ENCODE measurements at regions not wholly inside any gene's neighbourhood (a gene's known extent, or its start where the extent isn't known, plus 50 kb on each side); places are given as distances from the start of the nearest gene placed in this dataset.

DNA sequence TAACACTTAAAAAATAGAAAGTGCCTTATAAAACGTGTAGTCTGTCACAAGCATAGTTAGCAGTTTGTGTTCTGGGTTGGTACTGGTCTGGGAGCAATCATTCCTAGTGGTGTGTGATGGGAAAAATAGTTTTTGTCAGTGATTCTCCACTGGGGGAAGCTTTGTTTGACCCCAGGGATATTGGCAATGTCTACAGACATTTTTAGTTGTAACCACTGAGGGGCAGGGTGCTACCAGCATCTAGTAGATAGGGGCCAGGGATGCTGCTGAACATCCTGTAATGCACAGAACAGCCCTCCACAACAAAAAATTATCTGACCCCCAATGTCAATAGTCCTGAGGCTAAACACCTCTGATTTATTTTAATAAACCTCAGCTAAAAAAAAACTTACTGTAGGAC, 51.6 kb upstream of the CREB5 start:
- no peak overlapping the region for H3K27ac Mint-ChIP-seq (ENCODE audit: unreplicated experiment)
- no peak for DNase-seq (ENCODE audit: low spot score)
- H3K4me3 Mint-ChIP-seq (ENCODE audit: unreplicated experiment), result no peak overlapping the region
- H3K36me3 Mint-ChIP-seq (ENCODE audit: low read depth, unreplicated experiment), result no peaks in the 10 kb centered on the region
- TF ChIP-seq CTCF (IDR thresholded peaks at IDR 0.05; ENCODE audit: unreplicated experiment), result no peak
- H3K9me3 Mint-ChIP-seq (ENCODE audit: unreplicated experiment), result no peaks in the 10 kb centered on the region
- H3K4me1 Mint-ChIP-seq (ENCODE audit: unreplicated experiment), result no peaks in the 10 kb centered on the region
- no peaks in the 10 kb centered on the region for H3K27me3 Mint-ChIP-seq (ENCODE audit: unreplicated experiment)

DNA sequence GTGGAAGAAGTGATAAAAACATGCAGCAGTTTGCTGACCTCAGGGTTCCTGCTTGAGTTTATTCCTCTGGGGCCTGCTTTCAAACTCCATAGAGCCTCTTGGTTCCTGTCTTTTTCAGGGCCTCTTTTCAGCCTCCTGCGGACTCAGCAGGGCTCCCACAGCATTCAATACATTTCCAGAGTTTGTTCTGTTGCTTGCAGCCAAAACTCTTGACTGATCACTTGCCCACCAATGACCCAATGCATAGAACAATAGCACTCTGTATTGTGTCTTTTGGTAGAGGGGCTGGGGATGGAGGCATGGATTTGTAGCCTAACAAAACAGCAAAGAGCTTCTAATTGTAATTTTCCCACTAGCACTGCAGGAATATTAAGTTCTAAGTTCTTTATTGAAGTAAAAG, 50.8 kb upstream of the CREB5 start:
- no peak overlapping the region for H3K27ac Mint-ChIP-seq (ENCODE audit: unreplicated experiment)
- TF ChIP-seq CTCF (IDR thresholded peaks at IDR 0.05; ENCODE audit: unreplicated experiment), result no peak
- H3K4me3 Mint-ChIP-seq (ENCODE audit: unreplicated experiment), result no peak overlapping the region
- H3K9me3 Mint-ChIP-seq (ENCODE audit: unreplicated experiment), result no peaks in the 10 kb centered on the region
- H3K27me3 Mint-ChIP-seq (ENCODE audit: unreplicated experiment), result no peaks in the 10 kb centered on the region
- no peak for DNase-seq (ENCODE audit: low spot score)
- H3K4me1 Mint-ChIP-seq (ENCODE audit: unreplicated experiment), result no peaks in the 10 kb centered on the region
- no peaks in the 10 kb centered on the region for H3K36me3 Mint-ChIP-seq (ENCODE audit: low read depth, unreplicated experiment)

GRCh38 chr7:28362182-28362581, 50.1 kb upstream of the CREB5 start:
- H3K9me3 Mint-ChIP-seq (ENCODE audit: unreplicated experiment), result no peaks in the 10 kb centered on the region
- no peak for DNase-seq (ENCODE audit: low spot score)
- no peak overlapping the region for H3K27ac Mint-ChIP-seq (ENCODE audit: unreplicated experiment)
- TF ChIP-seq CTCF (IDR thresholded peaks at IDR 0.05; ENCODE audit: unreplicated experiment), result no peak
- H3K4me1 Mint-ChIP-seq (ENCODE audit: unreplicated experiment), result no peaks in the 10 kb centered on the region
- H3K4me3 Mint-ChIP-seq (ENCODE audit: unreplicated experiment), result no peak overlapping the region
- no peaks in the 10 kb centered on the region for H3K36me3 Mint-ChIP-seq (ENCODE audit: low read depth, unreplicated experiment)
- no peaks in the 10 kb centered on the region for H3K27me3 Mint-ChIP-seq (ENCODE audit: unreplicated experiment)

Measured in endothelial cell (in vitro differentiated cells).